GOT3 (cell line): ENCODE measurements at regions not wholly inside any gene's neighbourhood (a gene's known extent, or its start where the extent isn't known, plus 50 kb on each side); places are given as distances from the start of the nearest gene placed in this dataset.

Experiments
- DNase-seq: peaks from one replicate; lab custom pipeline; 2025; ENCODE audit warnings: mixed read lengths; lab: John Stamatoyannopoulos, UW

DNA sequence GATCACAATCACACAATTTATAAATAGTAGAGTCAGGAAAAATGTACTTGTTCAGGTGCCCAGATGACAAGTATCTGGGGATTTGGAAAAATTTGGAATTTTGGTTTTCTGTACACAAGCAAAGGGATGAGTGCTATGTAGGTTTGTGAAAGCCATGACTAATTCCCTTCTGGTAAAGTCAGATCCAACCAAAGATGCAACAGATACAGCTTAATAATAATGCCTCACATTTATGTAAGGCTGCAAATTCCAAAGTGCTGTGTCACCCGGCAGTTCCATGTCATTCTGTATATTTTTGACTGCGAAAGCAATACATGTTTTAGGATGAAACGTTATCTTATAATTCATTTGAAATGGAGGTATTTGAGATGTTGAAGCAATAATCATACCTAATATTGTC lies 102.7 kb upstream of the AGBL1 start:
- no peak for DNase-seq

DNA sequence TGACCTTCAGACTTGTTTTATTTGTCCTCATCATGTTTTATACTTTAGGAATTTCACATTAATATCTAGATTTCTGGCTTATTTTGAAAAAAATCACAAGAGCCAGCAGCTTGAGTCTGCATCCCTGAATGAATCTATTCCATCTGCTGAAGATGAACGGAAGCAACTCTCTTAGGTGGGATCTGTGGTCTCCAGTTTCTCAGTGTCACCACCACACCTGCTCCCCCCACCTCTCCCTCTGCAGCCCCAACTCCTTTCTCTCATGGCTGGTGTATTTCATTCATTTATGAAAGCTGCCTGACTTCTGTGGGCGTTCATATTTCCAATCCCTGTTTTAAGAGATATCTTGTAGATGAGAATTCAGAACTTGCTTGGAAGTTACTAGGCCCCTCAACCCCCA lies 102.1 kb upstream of the AGBL1 start:
- no peak for DNase-seq

DNA sequence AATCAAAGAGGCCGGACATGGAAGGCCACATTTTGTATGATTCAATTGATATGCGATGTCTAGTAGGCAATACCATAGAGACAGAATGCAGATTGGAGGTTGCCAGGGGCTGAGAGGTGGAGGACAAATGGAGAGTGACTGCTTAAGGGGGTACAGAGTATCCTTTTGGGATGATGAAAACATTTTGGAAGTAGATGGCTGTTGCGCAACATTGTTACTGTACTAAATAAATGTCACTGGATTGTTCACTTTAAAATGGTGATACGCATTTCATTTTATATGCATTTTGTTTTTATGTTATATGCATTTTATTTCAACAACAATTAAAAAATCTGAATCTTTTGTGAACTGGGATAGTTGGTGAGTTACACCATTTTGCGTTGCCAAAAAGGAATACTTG lies 99.7 kb upstream of the AGBL1 start:
- DNase-seq, result no peak

DNA sequence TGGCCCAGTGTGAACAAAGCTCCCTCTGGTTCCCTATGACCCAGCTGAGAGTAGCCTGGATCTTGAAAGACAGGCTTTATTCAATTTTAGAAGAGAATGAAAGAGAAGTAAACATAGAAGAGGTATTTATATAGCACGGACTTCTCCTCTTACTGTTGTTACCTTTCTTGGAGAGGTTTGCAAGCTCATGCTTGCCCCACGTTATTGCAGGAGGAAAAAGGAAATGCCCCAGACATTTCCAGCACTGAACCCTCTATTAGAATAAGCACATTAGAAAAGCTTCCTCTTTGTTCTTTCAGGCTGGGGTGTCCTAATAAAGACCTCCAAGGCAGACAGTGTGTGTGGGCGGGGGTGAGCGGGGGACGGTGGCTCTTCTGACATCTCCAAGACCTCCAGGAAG lies 98.7 kb upstream of the AGBL1 start:
- no peak for DNase-seq

DNA sequence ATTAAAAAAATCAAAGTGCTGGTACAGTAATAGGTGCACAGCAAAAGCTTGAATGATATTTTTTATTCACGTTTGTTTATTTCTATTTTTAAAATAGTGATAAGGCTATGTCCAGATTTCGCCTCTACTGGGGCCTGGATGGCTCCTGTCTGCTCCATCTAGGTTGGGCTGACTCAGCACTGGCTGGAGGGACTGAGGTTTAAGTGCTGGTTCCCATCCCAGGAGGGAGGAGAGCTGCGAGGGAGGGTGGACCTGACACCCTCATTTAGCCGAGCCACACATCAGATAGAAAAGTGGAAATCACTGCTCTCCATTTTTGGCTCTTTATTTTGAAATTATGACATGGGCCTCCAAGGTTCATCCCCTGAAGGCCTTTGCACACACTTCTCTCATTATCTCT lies 95.4 kb upstream of the AGBL1 start:
- no peak for DNase-seq

DNA sequence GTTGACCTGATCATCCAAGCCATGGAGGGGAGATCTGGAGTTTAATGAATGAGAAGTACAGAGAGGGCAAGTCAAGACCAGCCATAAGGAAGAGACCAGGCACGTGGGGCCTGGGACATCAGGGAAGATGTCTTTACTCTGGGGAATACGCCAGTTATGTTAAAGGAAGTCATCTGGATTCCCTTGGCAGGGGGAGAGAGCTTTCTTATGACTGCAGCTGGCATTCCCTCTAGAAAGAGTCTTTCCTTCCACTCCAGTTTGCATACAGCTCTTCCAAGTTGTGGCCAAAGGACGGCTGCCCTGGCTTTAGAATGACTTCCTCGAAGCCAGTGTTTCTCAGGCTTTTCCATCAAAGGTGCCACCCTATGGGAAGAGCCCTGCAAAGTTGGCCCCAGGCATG lies 93.6 kb upstream of the AGBL1 start:
- DNase-seq, result no peak

DNA sequence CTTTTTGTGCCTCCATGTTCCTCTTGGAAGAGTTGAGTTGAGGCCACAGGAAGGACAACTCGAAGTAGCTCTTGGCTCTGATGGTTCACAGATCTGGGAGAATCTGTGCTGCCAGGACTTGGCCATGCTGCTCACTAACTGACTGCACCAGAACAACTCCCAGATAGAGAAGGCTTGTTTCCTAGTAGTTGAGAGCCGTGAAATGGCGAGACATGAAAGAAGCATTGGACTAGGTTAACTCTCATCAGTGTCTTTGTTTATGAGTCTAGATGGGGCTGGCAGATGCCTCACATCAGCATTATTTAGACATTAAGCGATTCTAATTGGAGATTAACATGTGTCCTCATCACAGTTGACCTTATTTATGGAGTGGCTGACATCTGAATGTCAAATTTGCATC lies 92.9 kb upstream of the AGBL1 start:
- DNase-seq, result no peak

DNA sequence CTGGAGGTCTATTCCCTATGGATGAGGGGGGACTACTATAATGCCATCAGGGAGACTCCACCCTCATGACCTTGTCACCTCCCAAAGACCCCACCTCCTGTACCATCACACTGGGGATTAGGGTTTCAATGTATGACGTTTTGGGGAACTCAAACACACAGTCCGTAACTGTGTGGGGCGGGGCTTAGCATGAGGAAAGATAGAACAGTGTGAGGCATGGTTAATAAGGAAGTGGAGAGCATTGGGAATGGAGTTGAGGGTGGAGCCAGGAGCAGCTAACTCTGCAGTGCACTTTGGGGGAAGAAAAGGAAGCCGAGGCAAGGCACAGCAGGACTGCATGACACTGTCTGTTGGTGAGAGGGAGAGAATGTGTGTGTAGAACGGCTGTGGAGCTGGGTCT lies 90.9 kb upstream of the AGBL1 start:
- no peak for DNase-seq

DNA sequence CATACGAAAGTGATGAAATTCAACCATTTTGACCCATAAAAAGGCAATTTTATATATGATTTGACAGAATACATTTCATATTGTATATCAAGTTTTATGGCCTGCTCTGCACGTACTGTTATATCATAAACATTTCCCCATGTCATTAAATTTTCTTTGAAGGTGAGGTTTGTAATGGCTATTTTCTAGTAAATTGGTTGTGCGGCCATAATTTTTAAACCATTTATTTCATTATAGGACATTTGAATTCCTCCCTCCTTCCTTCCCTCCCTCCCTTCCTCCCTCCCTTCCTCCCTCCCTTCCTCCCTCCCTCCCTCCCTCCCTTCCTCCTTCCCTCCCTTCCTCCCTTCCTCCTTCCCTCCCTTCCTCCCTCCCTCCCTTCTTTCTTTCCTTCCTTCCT lies 87.4 kb upstream of the AGBL1 start:
- DNase-seq, result no peak

DNA sequence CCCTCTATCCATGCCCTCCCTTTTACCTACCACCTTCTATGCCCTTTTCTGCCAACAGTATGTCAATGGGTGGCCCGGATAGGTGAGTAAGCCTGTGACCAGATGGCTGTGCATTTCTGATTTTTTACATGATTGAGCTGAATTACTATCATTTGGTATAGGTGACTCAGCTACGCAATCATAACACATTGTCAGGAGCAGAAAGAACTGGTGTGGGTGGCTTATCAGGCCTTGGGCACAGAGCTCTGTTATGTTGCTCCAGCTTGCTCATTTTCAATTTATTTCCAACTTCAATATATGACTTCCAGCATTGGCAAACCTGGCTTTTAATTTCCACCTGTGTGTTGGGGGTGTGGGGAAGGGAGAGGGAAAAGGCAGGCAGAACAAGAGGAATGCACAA lies 86.6 kb upstream of the AGBL1 start:
- no peak for DNase-seq

DNA sequence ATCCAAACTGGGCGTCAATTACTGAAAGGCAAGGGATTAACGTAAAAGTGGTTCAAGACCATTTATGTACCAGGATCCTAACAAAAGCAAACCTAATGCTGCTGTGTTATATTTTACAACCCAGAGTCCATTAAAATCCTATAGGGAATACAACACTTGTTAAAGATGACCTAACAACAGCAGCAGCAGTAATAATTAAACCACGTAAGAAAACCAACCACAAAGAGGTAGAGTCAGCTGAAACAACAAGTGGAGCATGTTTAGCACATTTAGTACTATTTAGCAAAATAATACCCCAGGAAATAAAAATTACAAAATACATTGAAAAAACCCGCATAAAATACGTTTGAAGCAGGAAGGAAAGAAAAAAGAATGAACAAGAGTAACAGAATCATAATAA lies 82.1 kb upstream of the AGBL1 start:
- DNase-seq, result no peak

DNA sequence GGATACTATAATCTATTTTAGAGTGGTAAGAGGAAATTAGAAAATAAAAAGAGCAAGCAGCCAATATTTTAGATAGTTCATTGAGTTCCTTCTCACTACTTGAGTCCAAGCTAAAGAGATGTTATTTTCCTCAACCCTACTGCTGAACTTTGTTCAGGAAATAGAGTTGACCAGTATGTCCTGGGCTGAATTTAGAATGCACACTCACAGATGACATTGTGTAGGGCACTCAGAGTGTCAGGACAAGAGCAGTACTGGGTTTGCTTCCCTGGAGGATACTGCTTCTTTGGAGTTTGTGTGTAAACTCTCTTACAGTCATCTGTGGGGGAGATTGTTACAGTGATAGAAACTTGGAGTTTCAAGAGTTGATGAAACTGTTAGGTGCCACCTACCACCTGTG lies 80.0 kb upstream of the AGBL1 start:
- DNase-seq, result no peak

DNA sequence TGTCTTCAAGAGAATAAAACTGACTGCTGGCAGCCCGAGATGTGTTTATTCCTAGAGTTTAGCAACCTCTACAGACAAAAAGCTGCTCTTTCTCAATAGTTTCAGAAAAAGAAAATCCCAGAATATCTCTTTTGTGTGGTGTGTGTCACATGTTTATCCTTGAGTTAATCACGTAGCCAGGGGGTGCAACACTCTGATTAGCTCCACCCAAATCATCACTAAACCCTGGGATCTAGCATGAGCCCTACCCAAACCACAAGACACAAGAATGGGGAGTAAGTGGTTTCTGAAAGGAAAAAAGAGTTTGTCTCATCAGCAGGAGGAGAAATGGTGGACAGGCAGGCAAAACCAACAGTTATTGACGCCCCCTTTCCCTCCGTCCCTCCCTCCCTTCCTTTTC lies 78.5 kb upstream of the AGBL1 start:
- DNase-seq, result no peak

DNA sequence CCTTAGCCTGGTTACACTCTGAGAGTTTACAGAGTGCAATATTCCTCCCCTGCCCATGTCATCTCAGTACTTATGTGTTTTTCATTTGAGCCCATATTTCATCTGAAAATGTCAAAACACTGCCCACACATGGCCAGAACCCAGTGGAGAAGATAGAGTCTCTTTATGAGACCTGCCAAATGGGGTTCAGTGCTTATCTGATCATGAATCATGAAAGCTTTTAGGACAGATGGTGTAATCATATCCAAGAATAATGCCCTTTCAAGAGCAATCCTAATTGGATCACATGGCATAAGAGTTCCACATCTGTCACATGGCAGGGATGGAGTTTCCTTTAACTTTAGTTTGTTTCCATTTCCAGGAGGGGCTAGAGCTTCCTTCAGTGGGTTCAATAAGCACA lies 77.2 kb upstream of the AGBL1 start:
- DNase-seq, result no peak

DNA sequence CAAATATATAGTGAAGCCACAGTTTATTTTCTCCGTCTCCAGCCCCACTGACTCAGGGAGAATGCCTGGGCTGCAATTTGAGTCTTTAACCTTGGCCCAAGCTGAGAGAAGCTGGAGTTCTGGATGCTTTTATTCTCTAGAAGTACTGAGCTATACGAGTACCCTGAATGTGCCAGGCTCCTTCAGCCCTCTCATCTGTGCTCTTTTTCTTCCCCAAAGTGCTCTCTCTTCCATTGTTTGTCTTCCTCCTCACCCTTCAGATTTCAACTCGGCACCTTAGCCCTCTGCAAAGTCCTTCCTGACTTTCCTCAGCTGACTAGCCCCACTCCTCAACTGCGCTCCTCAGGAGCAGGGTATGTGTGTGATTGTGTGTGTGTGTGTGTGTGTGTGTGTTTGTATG lies 75.6 kb upstream of the AGBL1 start:
- no peak for DNase-seq

DNA sequence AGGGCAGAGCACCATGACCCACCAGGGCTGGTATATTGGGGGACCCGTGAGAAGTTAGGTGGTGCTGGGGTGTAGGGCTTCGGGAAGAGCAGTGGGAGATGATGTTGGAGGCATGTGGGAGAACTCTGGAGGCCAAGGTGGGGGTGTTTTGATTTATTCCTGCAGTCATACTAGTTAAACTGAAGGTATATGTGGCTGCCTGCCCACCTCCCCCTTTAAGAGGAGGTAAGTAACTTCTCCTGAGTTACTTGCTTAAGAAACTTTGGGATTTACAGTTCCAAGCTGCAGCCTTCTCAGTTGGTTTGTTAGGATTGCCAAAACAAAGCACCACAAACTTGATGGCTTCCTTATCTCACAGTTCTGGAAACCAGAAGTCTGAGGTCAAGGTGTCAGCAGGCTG lies 73.1 kb upstream of the AGBL1 start:
- DNase-seq, result no peak

DNA sequence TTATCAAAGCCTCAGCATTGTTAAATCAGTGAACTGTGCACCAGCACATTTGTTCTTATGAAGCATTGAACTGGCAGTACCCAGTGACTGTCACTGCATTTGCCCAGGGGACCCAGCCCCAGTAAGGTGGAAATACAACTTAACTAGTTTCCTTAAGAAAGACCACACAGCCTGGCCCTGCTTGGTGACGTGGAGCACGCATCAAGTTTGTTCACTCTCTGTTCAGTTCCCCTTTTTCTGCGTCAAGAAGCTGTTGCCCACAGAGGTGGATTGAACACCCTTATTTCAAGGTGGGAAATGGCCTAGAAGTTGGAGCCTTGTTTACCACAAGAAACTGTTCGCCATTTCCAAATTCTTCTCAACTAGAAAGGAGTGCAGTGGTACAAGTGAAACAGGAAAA lies 69.9 kb upstream of the AGBL1 start:
- DNase-seq, result no peak

DNA sequence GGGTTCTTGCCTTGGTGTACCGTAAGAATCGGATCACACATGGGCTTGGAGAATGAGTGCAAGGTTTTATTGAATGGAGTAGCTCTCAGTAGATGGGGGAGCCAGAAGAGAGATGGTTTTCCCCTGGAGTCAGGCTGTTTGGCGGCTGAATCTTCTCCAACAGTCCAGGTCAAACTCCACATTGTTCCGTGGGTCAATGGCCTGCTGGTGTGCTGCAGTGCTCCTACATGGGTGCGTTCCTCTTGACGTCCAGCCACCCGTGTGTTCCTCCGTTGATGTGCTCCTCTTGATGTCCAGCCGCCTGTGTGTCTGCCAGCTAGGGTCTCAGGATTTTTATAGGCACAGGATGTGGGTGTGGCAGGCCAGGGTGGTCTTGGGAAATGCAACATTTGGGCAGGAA lies 69.3 kb upstream of the AGBL1 start:
- no peak for DNase-seq

DNA sequence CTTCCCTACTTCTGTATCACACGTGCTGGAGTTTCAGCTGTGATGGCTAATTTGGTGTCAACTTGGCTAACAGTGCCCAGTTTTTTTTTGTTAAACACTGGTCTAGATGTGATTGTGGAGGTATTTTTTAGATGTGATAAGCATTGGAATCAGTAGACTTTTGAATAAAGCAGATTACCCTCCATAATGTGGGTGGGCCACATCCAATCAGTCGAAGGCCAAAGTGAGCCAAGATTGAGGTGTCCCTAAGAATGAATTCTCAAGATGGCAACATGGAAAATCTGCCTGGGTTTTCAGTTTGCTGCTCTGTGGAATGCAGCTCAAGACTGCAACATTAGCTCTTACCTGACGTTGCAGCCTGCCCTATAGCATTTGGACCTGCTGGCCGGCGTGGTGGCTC lies 68.8 kb upstream of the AGBL1 start:
- no peak for DNase-seq

DNA sequence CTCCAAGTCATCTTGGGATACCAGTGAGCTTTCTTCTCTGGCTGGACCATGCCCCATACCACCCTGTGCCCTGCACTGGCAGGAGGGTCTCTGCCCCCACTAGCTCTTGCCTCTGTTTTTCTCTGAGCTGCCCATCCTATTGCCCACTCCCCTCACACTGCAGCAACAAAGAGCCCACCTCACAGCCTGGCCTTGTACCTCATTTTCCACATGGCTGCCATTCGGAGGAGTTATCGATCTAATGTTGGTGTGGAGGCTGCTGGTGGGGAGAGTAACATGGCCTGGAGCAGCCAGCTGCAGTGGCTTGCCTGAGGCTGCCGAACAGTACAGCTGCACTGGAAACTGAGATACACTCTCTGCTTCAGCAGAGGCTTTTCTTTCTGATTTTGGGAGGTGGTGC lies 65.7 kb upstream of the AGBL1 start:
- no peak for DNase-seq

DNA sequence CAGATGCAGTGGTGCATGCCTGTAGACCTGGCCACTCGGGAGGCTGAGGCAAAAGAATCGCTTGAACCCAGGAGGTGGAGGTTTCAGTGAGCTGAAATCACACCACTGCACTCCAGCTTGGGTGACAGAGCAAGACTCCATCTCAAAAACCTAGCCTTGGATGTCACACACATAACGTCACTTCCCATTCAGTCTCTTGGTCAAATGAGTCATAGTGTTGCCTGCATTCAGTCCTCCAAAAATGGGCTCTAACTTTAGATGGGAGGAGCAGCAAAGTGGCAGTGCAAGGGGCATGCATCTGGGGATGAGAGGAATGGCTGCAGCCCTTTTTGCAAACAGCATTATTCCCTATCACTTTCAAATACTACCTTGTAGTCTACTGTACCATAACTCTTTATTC lies 62.9 kb upstream of the AGBL1 start:
- no peak for DNase-seq

DNA sequence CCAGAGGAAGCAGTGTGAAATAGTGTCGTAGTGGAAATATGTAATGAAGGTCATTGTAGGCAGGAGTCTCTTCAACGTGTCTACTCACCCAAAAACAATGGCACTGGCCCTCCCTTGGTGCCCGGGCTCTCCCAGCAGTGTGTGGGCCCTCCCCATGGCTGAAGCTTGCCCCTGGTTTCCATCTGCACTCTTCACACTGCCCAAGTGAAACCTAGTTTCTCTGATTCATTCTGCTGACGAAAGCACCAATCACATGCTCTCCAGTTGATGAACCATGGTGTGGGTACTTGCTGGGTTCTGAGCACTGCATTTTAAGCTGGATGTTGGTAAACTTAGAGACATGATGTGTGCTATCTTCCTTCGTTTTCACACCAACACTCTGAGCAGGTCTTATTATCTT lies 61.0 kb upstream of the AGBL1 start:
- no peak for DNase-seq

DNA sequence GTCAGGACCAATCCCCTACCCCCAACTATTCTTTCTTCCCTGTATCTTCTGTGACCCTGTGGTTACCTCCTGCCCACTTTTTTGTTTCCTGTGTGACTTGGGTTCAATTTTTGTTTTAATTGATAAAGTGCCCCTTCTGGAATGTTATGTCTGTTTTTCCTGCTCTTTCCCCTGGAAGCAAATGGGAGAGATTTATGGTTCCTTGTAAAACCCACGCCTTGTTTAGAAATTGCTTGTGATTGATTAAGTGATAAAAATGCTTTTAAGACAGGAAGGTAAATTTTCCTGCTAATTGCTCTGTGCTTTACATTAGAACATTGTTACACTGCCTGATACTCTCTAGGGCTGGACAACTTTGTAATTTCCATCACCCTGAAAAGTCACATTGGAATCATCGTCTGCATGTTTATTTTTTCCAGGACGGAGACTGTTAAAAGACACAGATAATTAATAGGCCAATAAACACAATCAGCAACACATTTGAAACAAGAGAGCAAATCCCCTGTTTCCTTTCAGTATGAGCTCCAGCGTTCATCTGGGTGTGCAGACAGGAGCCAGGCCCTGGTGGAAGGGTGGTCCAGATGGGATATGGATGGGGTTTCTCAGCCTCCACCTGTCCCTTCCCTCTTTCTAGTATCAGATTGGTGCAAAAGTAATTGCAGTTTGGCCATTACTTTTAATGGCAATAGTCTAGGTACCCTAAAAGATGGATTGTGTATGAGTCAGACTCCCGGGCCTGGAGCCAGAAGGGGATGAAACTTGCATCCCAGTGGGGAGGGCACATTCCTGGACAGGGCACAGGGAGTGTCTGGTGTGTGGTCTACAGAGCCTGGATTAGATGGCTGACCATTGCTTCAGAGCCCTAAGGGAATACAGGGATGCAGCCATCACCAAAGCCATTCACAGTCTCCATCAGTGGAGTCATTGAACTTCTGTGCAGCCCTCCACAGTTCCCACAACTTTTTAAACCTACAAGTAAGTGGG lies 58.1 kb upstream of the AGBL1 start:
- no peak for DNase-seq

DNA sequence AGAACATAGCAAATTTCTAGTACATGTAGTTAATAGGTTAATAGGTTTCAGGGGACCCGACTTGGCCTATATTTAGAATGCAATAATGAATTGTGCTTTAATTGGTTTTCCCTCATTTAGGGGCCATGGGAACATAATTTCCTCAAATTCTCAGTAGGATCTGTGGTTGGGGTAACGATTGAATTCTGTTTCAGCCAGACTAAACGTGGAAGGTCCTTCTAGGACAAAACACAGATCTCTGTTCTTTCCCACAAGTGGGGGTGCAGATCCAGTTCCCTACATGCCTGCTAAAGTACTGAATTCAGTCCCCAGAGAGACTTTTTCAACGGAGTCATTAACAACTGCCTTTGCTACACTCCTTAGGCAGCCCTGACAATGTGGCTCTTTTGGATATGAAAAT lies 50.7 kb upstream of the AGBL1 start:
- no peak for DNase-seq
